Neuronal stem cell (in vitro differentiated cells): ENCODE measurements at regions not wholly inside any gene's neighbourhood (a gene's known extent, or its start where the extent isn't known, plus 50 kb on each side); places are given as distances from the start of the nearest gene placed in this dataset.

Experiments
- DNase-seq: peaks from one replicate; pipeline ENCODE4 v3.0.0-alpha.2; 2013; ENCODE audit warnings: low spot score
- H2AFZ ChIP-seq: one replicate; pipeline ENCODE4 v1.6.1; 2013; ENCODE audit warnings: mild to moderate bottlenecking, low read length, inconsistent platforms
- H2AK5ac ChIP-seq: 2 replicates; pipeline ENCODE4 v1.6.1; 2013; ENCODE audit warnings: low read depth, mild to moderate bottlenecking, inconsistent platforms, low read length, moderate library complexity, mixed read lengths
- H2BK120ac ChIP-seq: 2 replicates; pipeline ENCODE4 v1.6.1; 2013; ENCODE audit warnings: low read depth, mild to moderate bottlenecking, inconsistent platforms, low read length, moderate library complexity, mixed read lengths
- H2BK12ac ChIP-seq: one replicate; pipeline ENCODE4 v1.6.1; 2013; ENCODE audit warnings: low read length, inconsistent platforms
- H2BK15ac ChIP-seq: 2 replicates; pipeline ENCODE4 v1.6.1; 2013; ENCODE audit warnings: mild to moderate bottlenecking, low read length, inconsistent platforms, mixed read lengths
- H2BK5ac ChIP-seq: one replicate; pipeline ENCODE4 v1.6.1; 2013; ENCODE audit warnings: inconsistent platforms, mild to moderate bottlenecking, low read length, moderate library complexity
- H3K14ac ChIP-seq: one replicate; pipeline ENCODE4 v1.6.1; 2013; ENCODE audit warnings: low read length, inconsistent platforms
- H3K18ac ChIP-seq: 2 replicates; pipeline ENCODE4 v1.6.1; 2013; ENCODE audit warnings: low read length, inconsistent platforms
- H3K23ac ChIP-seq: 2 replicates; pipeline ENCODE4 v1.6.1; 2013; ENCODE audit warnings: low read depth, mild to moderate bottlenecking, mixed read lengths, low read length, inconsistent platforms; ENCODE audit not compliant: poor library complexity
- H3K27ac ChIP-seq: replicated peaks from 3 replicates; pipeline ENCODE4 v1.5.1; 2013; ENCODE audit warnings: low read length, inconsistent platforms
- H3K27me3 ChIP-seq, 3 experiments: 2 replicates each; pipeline ENCODE4 v1.6.1; 2013; ENCODE audit warnings: low read length in 3 of 3, mild to moderate bottlenecking in 2 of 3, inconsistent platforms in 1 of 3, low read depth in 1 of 3, mixed read lengths in 1 of 3, moderate library complexity in 1 of 3; ENCODE audit not compliant: control insufficient read depth in 3 of 3, insufficient read depth in 3 of 3
- H3K36me3 ChIP-seq, 2 donors: replicated peaks in 1 of 2; 2 replicates each; pipeline ENCODE4 v1.6.1; 2013; ENCODE audit warnings: low read length in 2 of 2; ENCODE audit not compliant: control insufficient read depth in 2 of 2, insufficient read depth in 2 of 2
- H3K4ac ChIP-seq: 2 replicates; pipeline ENCODE4 v1.6.1; 2013; ENCODE audit warnings: inconsistent platforms, mild to moderate bottlenecking, low read length, moderate library complexity
- H3K4me1 ChIP-seq, 2 donors: 1 replicate in 1 of 2; 2 replicates in 1 of 2; pipeline ENCODE4 v1.6.1; 2013; ENCODE audit warnings: low read length in 2 of 2, low read depth in 1 of 2; ENCODE audit not compliant: control insufficient read depth in 2 of 2, insufficient read depth in 1 of 2
- H3K4me2 ChIP-seq: one replicate; pipeline ENCODE4 v1.6.1; 2013; ENCODE audit warnings: mild to moderate bottlenecking, low read length, inconsistent platforms; ENCODE audit not compliant: insufficient read depth, poor library complexity, severe bottlenecking
- H3K4me3 ChIP-seq, 2 donors: 2 replicates each; pipeline ENCODE4 v1.5.1; 2013; ENCODE audit warnings: low read length in 2 of 2, mild to moderate bottlenecking in 2 of 2, inconsistent platforms in 1 of 2, moderate library complexity in 1 of 2
- H3K79me1 ChIP-seq: one replicate; pipeline ENCODE4 v1.6.1; 2013; ENCODE audit warnings: low read depth, mild to moderate bottlenecking, inconsistent platforms, low read length, moderate library complexity
- H3K9ac ChIP-seq: one replicate; pipeline ENCODE4 v1.6.1; 2013; ENCODE audit warnings: mild to moderate bottlenecking, low read depth, low read length, inconsistent platforms; ENCODE audit not compliant: poor library complexity
- H3K9me3 ChIP-seq, 2 donors: replicated peaks in 1 of 2; 2 replicates each; pipeline versions ENCODE3 to v1.6.1; 2013; ENCODE audit warnings: low read length in 2 of 2, mild to moderate bottlenecking in 2 of 2, inconsistent platforms in 1 of 2, low read depth in 1 of 2, mixed read lengths in 1 of 2, moderate library complexity in 1 of 2; ENCODE audit not compliant: control insufficient read depth in 2 of 2, insufficient read depth in 1 of 2
- H4K8ac ChIP-seq: one replicate; pipeline ENCODE4 v1.6.1; 2013; ENCODE audit warnings: low read depth, mild to moderate bottlenecking, inconsistent platforms, low read length, moderate library complexity
- H4K91ac ChIP-seq: one replicate; pipeline ENCODE4 v1.6.1; 2013; ENCODE audit warnings: low read length, low read depth, mild to moderate bottlenecking, inconsistent platforms; ENCODE audit not compliant: poor library complexity
- WGBS, 2 donors: extraction: QIAGEN DNeasy Blood & Tissue Kit; methylation state at CpG; one replicate each; pipeline ENCODE4 v1.1.7; 2013; ENCODE audit warnings: missing lambda C conversion rate in 2 of 2, mixed read lengths in 1 of 2; ENCODE audit not compliant: insufficient read length in 2 of 2, insufficient replicate concordance in 1 of 2; ENCODE audit errors: extremely low coverage in 2 of 2; 5-methylcytosine and 5-hydroxymethylcytosine counted together

- Histone ChIP-seq H3K9me3 (peaks cover 0 to 6% of the 10 kb centered on the region in 2 donors), H3K23ac (no peak overlapping the region), H2AK5ac (no peak overlapping the region), H2BK5ac (no peak overlapping the region), H3K4me1 (peaks cover 5 to 9% of the 10 kb centered on the region in 2 donors), H3K4ac (no peak overlapping the region), H3K4me2 (no peak overlapping the region), H3K27ac (no peak overlapping the region), H3K18ac (no peak overlapping the region), H3K4me3 (no peak overlapping the region), H3K9ac (no peak overlapping the region), H2BK12ac (no peak overlapping the region), H3K14ac (no peak overlapping the region), H3K79me1 (no peaks in the 10 kb centered on the region), H2AFZ (no peak overlapping the region), H4K8ac (no peak overlapping the region), H3K36me3 (no peaks in the 10 kb centered on the region), H2BK120ac (no peak overlapping the region), H3K27me3 (no peaks in the 10 kb centered on the region), H2BK15ac (no peak overlapping the region), H4K91ac (no peak overlapping the region)
- DNase-seq: no peak
- no CpG with 5 or more reads among the region's 6 CpGs for WGBS, 2 donors
Measured at GRCh38 chr3:110749006-110749405, 322.6 kb upstream of the NECTIN3 start.

- Histone ChIP-seq H3K4ac (no peak overlapping the region), H3K27ac (no peak overlapping the region), H2BK120ac (no peak overlapping the region), H3K4me3 (no peak overlapping the region), H2AK5ac (no peak overlapping the region), H2BK5ac (no peak overlapping the region), H3K18ac (no peak overlapping the region), H3K14ac (no peak overlapping the region), H4K8ac (no peak overlapping the region), H3K27me3 (no peaks in the 10 kb centered on the region), H2BK15ac (no peak overlapping the region), H3K4me1 (peaks cover 12 to 15% of the 10 kb centered on the region in 2 donors), H3K23ac (no peak overlapping the region), H3K9ac (no peak overlapping the region), H3K9me3 (peaks cover 0 to 6% of the 10 kb centered on the region in 2 donors), H2AFZ (no peak overlapping the region), H4K91ac (no peak overlapping the region), H3K36me3 (no peaks in the 10 kb centered on the region), H2BK12ac (no peak overlapping the region), H3K79me1 (no peaks in the 10 kb centered on the region), H3K4me2 (no peak overlapping the region)
- no peak for DNase-seq
Measured at GRCh38 chr3:110750201-110750600, 321.4 kb upstream of the NECTIN3 start.

GRCh38 chr3:110752307-110752706 lies 319.3 kb upstream of the NECTIN3 start:
- Histone ChIP-seq H3K27ac (no peak overlapping the region), H3K27me3 (no peaks in the 10 kb centered on the region), H3K23ac (no peak overlapping the region), H2BK12ac (no peak overlapping the region), H3K9ac (no peak overlapping the region), H3K36me3 (no peaks in the 10 kb centered on the region), H2BK15ac (no peak overlapping the region), H3K9me3 (peaks cover 0 to 3% of the 10 kb centered on the region in 2 donors), H2AK5ac (no peak overlapping the region), H2AFZ (no peak overlapping the region), H3K4me1 (peaks cover 13 to 19% of the 10 kb centered on the region in 2 donors), H4K8ac (no peak overlapping the region), H3K79me1 (no peaks in the 10 kb centered on the region), H3K18ac (no peak overlapping the region), H3K4me2 (no peak overlapping the region), H2BK120ac (no peak overlapping the region), H2BK5ac (no peak overlapping the region), H3K4ac (no peak overlapping the region), H4K91ac (no peak overlapping the region), H3K4me3 (no peak overlapping the region), H3K14ac (no peak overlapping the region)
- WGBS, 2 donors: no CpG with 5 or more reads among the region's 3 CpGs
- no peak for DNase-seq

- no peak overlapping the region for H3K4me2 ChIP-seq
- no peak overlapping the region for H3K23ac ChIP-seq
- no peak overlapping the region for H2AK5ac ChIP-seq
- no peak overlapping the region for H3K4me3 ChIP-seq
- H4K8ac ChIP-seq: no peak overlapping the region
- H3K18ac ChIP-seq: no peak overlapping the region
- no peak overlapping the region for H2BK15ac ChIP-seq
- peaks cover 0 to 3% of the 10 kb centered on the region in 2 donors for H3K9me3 ChIP-seq
- DNase-seq: no peak
- no peak overlapping the region for H2AFZ ChIP-seq
- H3K4ac ChIP-seq: no peak overlapping the region
- H3K4me1 ChIP-seq: peaks cover 13 to 19% of the 10 kb centered on the region in 2 donors
- H2BK12ac ChIP-seq: no peak overlapping the region
- H3K9ac ChIP-seq: no peak overlapping the region
- H3K36me3 ChIP-seq: no peaks in the 10 kb centered on the region
- H3K79me1 ChIP-seq: no peaks in the 10 kb centered on the region
- H3K14ac ChIP-seq: no peak overlapping the region
- H3K27ac ChIP-seq: no peak overlapping the region
- no peaks in the 10 kb centered on the region for H3K27me3 ChIP-seq
- no peak overlapping the region for H4K91ac ChIP-seq
- no peak overlapping the region for H2BK120ac ChIP-seq
- no CpG with 5 or more reads among the region's 1 CpG for WGBS, 2 donors
- H2BK5ac ChIP-seq: no peak overlapping the region
Measured at GRCh38 chr3:110753516-110753915, 318.1 kb upstream of the NECTIN3 start.
